Erythroblast (primary cell): ENCODE measurements at regions not wholly inside any gene's neighbourhood (a gene's known extent, or its start where the extent isn't known, plus 50 kb on each side); places are given as distances from the start of the nearest gene placed in this dataset.

ENCODE experiments used
- GATA1 ChIP-seq: IDR thresholded peaks from 2 replicates; pipeline ENCODE4 v1.6.1; 2011; ENCODE audit warnings: low read depth, mild to moderate bottlenecking, control low read depth, low read length, moderate library complexity
- POLR2A ChIP-seq: IDR thresholded peaks from 2 replicates; pipeline ENCODE4 v1.6.1; 2011; ENCODE audit warnings: mild to moderate bottlenecking, low read length

GRCh38 chr17:70892527-70892926 lies 723.2 kb downstream of the KCNJ2 start:
- TF ChIP-seq POLR2A (no peak), GATA1 (no peak)
